Effector memory CD4-positive, alpha-beta T cell (primary cell): ENCODE measurements at regions not wholly inside any gene's neighbourhood (a gene's known extent, or its start where the extent isn't known, plus 50 kb on each side); places are given as distances from the start of the nearest gene placed in this dataset.

ENCODE experiments used
- DNase-seq, 3 donors: peaks; one replicate each; pipeline ENCODE4 v3.0.0-alpha.2; 2020
- H3K27ac ChIP-seq: 2 replicates; pipeline ENCODE4 v1.7.0; 2013; ENCODE audit warnings: mild to moderate bottlenecking, low read length, moderate library complexity; ENCODE audit not compliant: insufficient read depth, poor library complexity, severe bottlenecking
- H3K27me3 ChIP-seq: replicated peaks from 2 replicates; pipeline ENCODE4 v1.7.0; 2013; ENCODE audit warnings: mild to moderate bottlenecking, low read length; ENCODE audit not compliant: insufficient read depth, control insufficient read depth, poor library complexity, severe bottlenecking
- H3K36me3 ChIP-seq: 2 replicates; pipeline ENCODE4 v1.7.0; 2013; ENCODE audit warnings: mild to moderate bottlenecking, low read length, moderate library complexity; ENCODE audit not compliant: control insufficient read depth, insufficient read depth
- H3K4me1 ChIP-seq: 2 replicates; pipeline ENCODE4 v1.7.0; 2013; ENCODE audit warnings: low read length, mild to moderate bottlenecking; ENCODE audit not compliant: control insufficient read depth, insufficient read depth, poor library complexity, severe bottlenecking
- H3K4me3 ChIP-seq: 2 replicates; pipeline ENCODE4 v1.7.0; 2013; ENCODE audit warnings: low read length, low read depth, mild to moderate bottlenecking; ENCODE audit not compliant: insufficient read depth, poor library complexity, severe bottlenecking
- H3K9me3 ChIP-seq: 2 replicates; pipeline ENCODE4 v1.7.0; 2013; ENCODE audit warnings: mild to moderate bottlenecking, low read length, moderate library complexity; ENCODE audit not compliant: control insufficient read depth

GRCh38 chr9:99405359-99405758 lies 183.3 kb downstream of the SEC61B start:
- DNase-seq = no peak
- Histone ChIP-seq H3K27ac (no peak overlapping the region), H3K27me3 (no peaks in the 10 kb centered on the region), H3K4me1 (no peaks in the 10 kb centered on the region), H3K9me3 (no peaks in the 10 kb centered on the region), H3K4me3 (no peak overlapping the region), H3K36me3 (no peaks in the 10 kb centered on the region)

GRCh38 chr9:99406939-99407338 lies 184.9 kb downstream of the SEC61B start:
- Histone ChIP-seq H3K4me3 (no peak overlapping the region), H3K27me3 (no peaks in the 10 kb centered on the region), H3K27ac (no peak overlapping the region), H3K36me3 (no peaks in the 10 kb centered on the region), H3K9me3 (no peaks in the 10 kb centered on the region), H3K4me1 (no peaks in the 10 kb centered on the region)
- DNase-seq = no peak

- Histone ChIP-seq H3K27me3 (no peaks in the 10 kb centered on the region), H3K9me3 (no peaks in the 10 kb centered on the region), H3K4me1 (no peaks in the 10 kb centered on the region), H3K36me3 (no peaks in the 10 kb centered on the region), H3K27ac (no peak overlapping the region), H3K4me3 (no peak overlapping the region)
- no peak for DNase-seq
Measured at GRCh38 chr9:99411068-99411467, 189.0 kb downstream of the SEC61B start.

- no peaks in the 10 kb centered on the region for H3K36me3 ChIP-seq
- DNase-seq = no peak
- no peaks in the 10 kb centered on the region for H3K4me1 ChIP-seq
- H3K27ac ChIP-seq = no peak overlapping the region
- no peaks in the 10 kb centered on the region for H3K27me3 ChIP-seq
- no peak overlapping the region for H3K4me3 ChIP-seq
- H3K9me3 ChIP-seq = no peaks in the 10 kb centered on the region
Measured at GRCh38 chr9:99411479-99412115, 189.5 kb downstream of the SEC61B start.

- Histone ChIP-seq H3K36me3 (no peaks in the 10 kb centered on the region), H3K9me3 (no peaks in the 10 kb centered on the region), H3K27ac (no peak overlapping the region), H3K4me3 (no peak overlapping the region), H3K4me1 (no peaks in the 10 kb centered on the region), H3K27me3 (no peaks in the 10 kb centered on the region)
- DNase-seq = no peak
Measured at GRCh38 chr9:99412606-99413005, 190.5 kb downstream of the SEC61B start.

GRCh38 chr9:99414321-99414720 lies 192.2 kb downstream of the SEC61B start:
- no peaks in the 10 kb centered on the region for H3K36me3 ChIP-seq
- no peak for DNase-seq
- H3K4me3 ChIP-seq = no peak overlapping the region
- H3K27ac ChIP-seq = no peak overlapping the region
- no peaks in the 10 kb centered on the region for H3K27me3 ChIP-seq
- H3K9me3 ChIP-seq = no peaks in the 10 kb centered on the region
- H3K4me1 ChIP-seq = no peaks in the 10 kb centered on the region

- no peak for DNase-seq
- Histone ChIP-seq H3K4me1 (no peaks in the 10 kb centered on the region), H3K27ac (no peak overlapping the region), H3K9me3 (no peaks in the 10 kb centered on the region), H3K4me3 (no peak overlapping the region), H3K27me3 (no peaks in the 10 kb centered on the region), H3K36me3 (no peaks in the 10 kb centered on the region)
Measured at GRCh38 chr9:99415606-99416005, 193.5 kb downstream of the SEC61B start.

- Histone ChIP-seq H3K4me1 (no peaks in the 10 kb centered on the region), H3K9me3 (no peaks in the 10 kb centered on the region), H3K27ac (no peak overlapping the region), H3K27me3 (no peaks in the 10 kb centered on the region), H3K4me3 (no peak overlapping the region), H3K36me3 (no peaks in the 10 kb centered on the region)
- no peak for DNase-seq
Measured at GRCh38 chr9:99416007-99416406, 193.9 kb downstream of the SEC61B start.

- H3K27me3 ChIP-seq = no peaks in the 10 kb centered on the region
- no peak overlapping the region for H3K4me3 ChIP-seq
- no peak overlapping the region for H3K27ac ChIP-seq
- DNase-seq = no peak
- H3K4me1 ChIP-seq = no peaks in the 10 kb centered on the region
- H3K36me3 ChIP-seq = no peaks in the 10 kb centered on the region
- no peaks in the 10 kb centered on the region for H3K9me3 ChIP-seq
Measured at GRCh38 chr9:99419070-99419469, 197.0 kb downstream of the SEC61B start.

- Histone ChIP-seq H3K27ac (no peak overlapping the region), H3K36me3 (no peaks in the 10 kb centered on the region), H3K9me3 (no peaks in the 10 kb centered on the region), H3K27me3 (no peaks in the 10 kb centered on the region), H3K4me1 (no peaks in the 10 kb centered on the region), H3K4me3 (no peak overlapping the region)
- DNase-seq = no peak
Measured at GRCh38 chr9:99421369-99421768, 199.3 kb downstream of the SEC61B start.
